Activated CD4-positive, alpha-beta T cell treated with anti-CD3 and anti-CD28 coated beads for 48 hours (primary cell): ENCODE measurements at regions not wholly inside any gene's neighbourhood (a gene's known extent, or its start where the extent isn't known, plus 50 kb on each side); places are given as distances from the start of the nearest gene placed in this dataset.
"Not testable (repeated sequence)": the region's sequence is repeated elsewhere in the genome, so short reads cannot be mapped to it uniquely, and the experiment has no call there.

Experiments used
- DNase-seq: peaks from one replicate; pipeline ENCODE4 v3.0.0-alpha.2; 2020

GRCh38 chr5:112472614-112473013 is 53.5 kb upstream of the EPB41L4A start:
- no peak for DNase-seq

DNA sequence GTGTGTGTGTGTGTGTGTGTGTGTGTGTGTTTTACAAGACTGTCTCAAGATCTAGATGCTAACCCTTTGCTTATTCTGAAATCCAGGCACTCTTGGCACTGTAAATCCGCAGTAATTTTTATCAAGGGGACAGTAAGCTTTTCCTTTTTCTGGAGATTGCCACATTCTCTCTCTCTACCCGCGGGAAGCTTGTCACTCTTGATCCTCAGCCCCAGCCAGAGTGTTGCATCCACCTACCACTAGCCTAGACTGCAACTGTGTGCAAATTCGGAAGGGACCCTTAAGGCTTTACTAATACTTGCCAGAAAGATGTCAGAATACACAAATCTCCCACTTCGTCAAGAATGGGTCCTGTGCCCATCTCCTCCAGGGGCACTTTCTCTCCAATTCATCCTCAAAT is 54.9 kb upstream of the EPB41L4A start:
- DNase-seq: no peak

DNA sequence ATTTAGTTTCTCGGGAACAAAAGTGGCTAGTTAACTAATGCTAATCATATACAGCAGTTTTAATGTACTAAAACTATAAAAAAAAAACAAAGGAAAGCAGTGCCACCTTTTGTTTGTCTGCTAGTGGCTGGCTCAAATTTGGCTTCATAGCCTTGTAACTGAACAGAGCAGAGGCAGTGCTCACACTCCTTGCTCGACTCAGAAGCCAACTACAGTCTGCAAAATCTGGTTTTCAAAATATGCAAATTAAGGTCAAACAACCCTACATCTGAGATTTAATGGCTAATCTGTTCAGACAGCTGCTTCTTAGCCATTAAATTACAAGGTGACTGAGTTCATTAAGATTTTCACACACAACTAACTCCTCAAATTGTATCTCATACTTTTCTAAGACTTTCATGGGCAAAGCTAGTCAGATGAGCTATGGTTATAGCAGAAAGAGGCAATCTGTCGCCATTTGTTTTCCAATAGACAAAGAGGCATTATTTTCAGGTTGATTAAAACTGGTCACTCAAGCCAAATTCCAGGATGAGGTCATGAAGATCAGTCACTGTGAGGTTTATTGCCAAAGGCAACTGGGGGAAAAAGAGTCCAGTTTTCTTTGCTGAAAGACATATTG is 56.8 kb upstream of the EPB41L4A start:
- no peak for DNase-seq

- no peak for DNase-seq
Observed at GRCh38 chr5:112479418-112479817, 60.3 kb upstream of the EPB41L4A start.

DNA sequence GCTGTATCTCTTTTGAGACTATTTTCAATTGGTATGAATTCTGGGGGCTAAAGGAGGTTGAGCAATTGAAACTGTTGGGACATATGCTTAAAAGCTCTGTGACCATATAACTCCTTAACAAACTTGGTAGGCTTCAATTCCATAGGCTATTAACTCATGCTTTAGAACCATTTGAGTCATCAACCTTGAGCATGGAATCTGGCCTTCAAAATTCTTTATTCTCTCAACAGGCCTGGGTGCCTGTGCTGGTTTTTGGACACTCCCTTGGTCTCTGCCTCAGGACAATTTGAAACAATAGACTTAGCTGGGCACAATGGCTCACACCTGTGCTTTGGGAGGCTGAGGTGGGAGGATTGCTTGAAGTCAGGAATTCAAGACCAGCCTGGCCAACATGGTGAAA is 61.4 kb upstream of the EPB41L4A start:
- no peak for DNase-seq

GRCh38 chr5:112483704-112484103 is 64.6 kb upstream of the EPB41L4A start:
- DNase-seq: no peak

GRCh38 chr5:112485934-112486355 is 66.9 kb upstream of the EPB41L4A start:
- DNase-seq: no peak

- no peak for DNase-seq
Observed at GRCh38 chr5:112491257-112491656, 72.2 kb upstream of the EPB41L4A start.

- peak; percentile 54 for DNase-seq
Observed at GRCh38 chr5:112492291-112492690, 73.2 kb upstream of the EPB41L4A start.

- not testable (repeated sequence) for DNase-seq
Observed at GRCh38 chr5:112503749-112504501, 84.8 kb upstream of the EPB41L4A start.

GRCh38 chr5:112509097-112509496 is 90.0 kb upstream of the EPB41L4A start:
- not testable (repeated sequence) for DNase-seq

GRCh38 chr5:112511920-112512319 is 92.8 kb upstream of the EPB41L4A start:
- DNase-seq: no peak

DNA sequence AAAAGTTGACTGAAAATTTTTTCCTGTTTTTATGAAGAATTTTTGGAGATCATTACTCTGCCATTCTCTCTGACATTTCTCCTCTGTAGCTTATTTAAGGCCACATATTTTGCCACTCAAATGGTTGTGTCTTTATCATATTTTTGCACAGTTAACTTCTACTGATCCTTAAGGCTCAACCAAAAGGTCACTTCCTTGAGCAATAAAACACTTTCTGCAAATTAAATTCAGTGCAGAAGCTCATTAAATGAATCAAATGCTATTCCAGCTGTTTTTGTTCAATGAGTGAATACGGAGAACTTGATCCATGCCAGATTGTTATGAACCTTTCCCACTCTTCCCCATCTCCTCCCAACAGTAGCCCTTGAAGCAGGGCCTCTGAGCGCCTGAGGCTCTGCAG is 93.8 kb upstream of the EPB41L4A start:
- no peak for DNase-seq

- DNase-seq: no peak
Observed at GRCh38 chr5:112514111-112514510, 95.0 kb upstream of the EPB41L4A start.

- not testable (repeated sequence) for DNase-seq
Observed at GRCh38 chr5:112520474-112520873, 101.4 kb upstream of the EPB41L4A start.

DNA sequence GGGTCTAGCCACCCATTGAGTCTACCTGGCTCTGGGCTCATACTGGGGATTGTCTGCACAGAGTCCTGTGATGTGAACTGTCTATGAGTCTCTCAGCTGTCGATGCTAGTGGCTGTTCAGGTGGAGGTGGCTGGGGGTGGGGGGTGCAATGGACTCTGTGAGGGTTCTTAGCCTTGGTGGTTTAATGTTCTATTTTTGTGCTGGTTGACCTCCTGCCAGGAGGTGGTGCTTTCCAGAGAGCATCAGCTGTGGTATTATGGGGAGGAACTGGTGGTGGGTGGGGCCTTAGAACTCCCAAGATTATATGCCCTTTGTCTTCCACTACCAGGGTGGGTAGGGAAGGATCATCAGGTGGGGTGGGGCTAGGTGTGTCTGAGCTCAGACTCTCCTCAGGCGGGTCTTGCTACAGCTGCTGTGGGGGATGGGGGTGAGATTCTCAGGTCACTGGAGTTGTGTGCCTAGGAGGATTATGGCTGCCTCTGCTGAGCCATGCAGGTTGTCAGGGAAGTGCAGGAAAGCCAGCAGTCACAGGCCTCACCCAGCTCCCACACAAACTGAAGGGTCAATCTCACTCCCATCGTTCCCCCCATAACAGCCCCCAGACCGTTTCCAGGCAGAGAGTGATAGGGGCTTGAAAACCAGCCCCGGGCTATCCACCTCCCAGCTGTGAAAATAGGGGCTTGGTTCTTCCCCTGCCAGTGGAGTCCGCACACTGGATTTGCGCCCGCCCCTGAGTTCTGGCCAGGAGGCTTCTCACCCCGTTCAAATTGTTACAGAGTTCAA is 104.0 kb upstream of the EPB41L4A start:
- not testable (repeated sequence) for DNase-seq

DNA sequence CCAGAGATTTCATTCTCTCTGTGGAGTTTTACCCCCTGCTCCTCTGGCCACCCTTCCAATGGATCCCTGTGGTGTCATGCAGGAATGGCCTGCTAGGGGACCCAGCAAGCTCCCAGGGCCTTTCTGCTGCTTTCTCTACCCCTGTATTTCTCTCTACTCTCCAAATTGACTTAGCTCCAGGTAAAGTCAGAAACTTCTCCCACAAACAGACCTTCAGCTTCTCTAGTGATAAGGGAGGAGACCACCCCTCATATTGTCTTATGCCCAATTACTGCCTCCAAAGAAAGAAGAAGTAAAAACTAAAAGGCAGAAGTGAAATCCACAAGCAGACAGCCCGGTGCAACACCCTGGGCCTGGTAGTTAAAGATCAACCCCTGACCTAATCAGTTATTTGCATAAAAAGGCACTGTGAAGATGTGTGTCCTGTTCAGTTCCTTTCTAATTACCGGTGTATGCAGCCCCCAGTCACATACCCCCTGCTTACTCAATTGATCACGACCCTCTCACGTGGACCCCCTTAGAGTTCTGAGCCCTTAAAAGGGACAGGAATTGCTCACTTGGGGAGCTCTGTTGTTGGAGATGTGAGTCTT is 104.7 kb upstream of the EPB41L4A start:
- not testable (repeated sequence) for DNase-seq

DNA sequence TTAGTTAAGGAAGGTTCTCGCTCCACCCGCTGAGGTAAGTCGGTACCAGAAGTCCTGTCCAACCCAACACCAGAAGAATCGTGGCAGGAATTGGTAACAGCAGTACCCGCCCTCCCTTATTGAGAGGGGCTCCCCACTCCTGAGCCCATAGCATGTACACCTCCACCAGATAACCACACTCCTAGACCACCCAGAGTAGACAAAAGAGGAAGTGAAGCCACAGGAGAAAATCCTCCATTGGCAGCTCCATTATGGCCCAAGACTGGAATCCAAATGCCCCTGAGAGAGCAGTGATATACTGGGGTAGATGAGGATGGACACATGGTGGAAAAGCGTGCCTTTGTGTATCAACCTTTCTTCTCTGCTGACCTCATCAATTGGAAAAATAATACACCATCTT is 106.1 kb upstream of the EPB41L4A start:
- no peak for DNase-seq

GRCh38 chr5:112528928-112529327 is 109.9 kb upstream of the EPB41L4A start:
- no peak for DNase-seq

DNA sequence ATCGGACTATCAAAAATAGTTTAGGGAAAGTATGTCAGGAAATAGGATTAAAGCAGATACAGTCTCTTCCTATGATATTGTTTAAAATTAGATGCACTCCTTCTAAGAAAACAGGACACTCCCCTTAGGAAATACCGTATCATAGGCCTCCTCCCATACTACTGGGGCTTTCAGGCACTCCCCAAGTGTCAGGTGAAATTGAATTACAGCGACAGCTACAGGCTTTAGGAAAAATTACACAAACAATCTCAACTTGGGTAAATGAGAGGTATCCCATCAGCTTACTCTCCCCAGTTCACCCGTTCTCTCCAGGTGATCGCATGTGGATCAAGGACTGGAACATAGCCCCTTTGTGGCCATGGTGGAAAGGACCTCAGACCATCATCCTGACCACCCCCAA is 110.4 kb upstream of the EPB41L4A start:
- no peak for DNase-seq

- DNase-seq: no peak
Observed at GRCh38 chr5:112532654-112533360, 113.7 kb upstream of the EPB41L4A start.

DNA sequence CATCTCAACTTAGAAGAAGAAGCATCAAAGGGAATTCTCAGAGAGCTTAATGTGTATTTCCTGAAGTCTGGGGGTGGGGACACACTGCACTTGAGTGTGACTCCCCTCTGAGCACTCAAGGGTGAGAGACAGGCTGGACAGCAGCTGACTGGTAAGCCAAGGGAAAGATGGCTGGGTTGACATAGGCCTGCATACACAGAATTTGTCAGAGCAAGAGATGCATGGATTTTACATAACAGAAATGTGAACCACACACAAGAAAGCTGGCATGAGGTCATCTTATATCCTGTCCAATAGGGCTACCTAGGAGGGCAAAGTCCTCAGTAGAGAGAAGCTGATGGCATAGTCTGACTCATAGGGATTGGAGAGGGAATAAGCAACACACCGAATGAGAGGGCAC is 114.3 kb upstream of the EPB41L4A start:
- DNase-seq: no peak

GRCh38 chr5:112534067-112534583 is 115.0 kb upstream of the EPB41L4A start:
- DNase-seq: no peak
